ENCODE measurements at regions not wholly inside any gene's neighbourhood (a gene's known extent, or its start where the extent isn't known, plus 50 kb on each side); places are given as distances from the start of the nearest gene placed in this dataset.
"Not testable (repeated sequence)": the region's sequence is repeated elsewhere in the genome, so short reads cannot be mapped to it uniquely, and the experiment has no call there.

DNA sequence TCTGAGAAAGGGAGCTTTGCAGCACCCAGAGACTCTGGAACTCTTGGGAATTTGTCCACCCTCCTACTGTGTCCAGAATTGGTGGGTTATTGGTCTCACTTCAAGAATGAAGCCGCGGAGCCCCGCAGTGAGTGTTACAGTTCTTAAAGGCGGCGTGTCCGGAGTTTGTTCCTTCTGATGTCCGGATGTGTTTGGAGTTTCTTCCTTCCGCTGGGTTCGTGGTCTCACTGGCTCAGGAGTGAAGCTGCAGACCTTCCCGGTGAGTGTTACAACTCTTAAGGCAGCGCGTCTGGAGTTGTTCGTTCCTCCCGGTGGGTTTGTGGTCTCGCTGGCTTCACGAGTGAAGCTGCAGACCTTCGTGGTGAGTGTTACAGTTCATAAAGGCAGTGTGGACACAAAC, 824.7 kb downstream of the LRRTM4 start:
- not testable (repeated sequence) for H3K4me3 ChIP-seq (ENCODE audit: insufficient read depth, low read depth, low read length); H3K36me3 ChIP-seq (replicated peaks; ENCODE audit: control insufficient read depth, insufficient read depth, low read length)

DNA sequence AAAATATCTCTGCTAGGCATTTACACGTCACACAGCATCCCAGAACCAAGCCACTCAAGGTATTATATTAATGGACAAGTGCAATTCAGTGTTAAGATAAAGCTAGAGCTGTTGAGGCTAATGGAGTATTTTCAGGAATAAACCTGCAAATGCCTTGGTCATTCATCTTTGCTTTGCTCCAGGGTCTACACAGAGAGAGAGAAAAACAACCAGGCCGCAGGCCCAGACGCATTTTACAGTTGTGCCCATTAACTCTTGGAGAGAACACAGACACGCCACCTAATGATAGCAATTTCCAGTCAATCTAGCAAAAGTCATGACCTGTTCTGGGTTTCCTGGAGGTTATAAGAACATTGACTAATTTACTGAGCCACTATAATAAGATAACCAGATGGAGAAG, 829.3 kb downstream of the LRRTM4 start:
- DNase-seq, result no peak
- Histone ChIP-seq H3K27me3 (ENCODE audit: control insufficient read depth, insufficient read depth, low read length) (no peaks in the 10 kb centered on the region), H3K36me3 (replicated peaks; ENCODE audit: control insufficient read depth, insufficient read depth, low read length) (no peaks in the 10 kb centered on the region), H3K4me3 (ENCODE audit: insufficient read depth, low read depth, low read length) (no peak overlapping the region)

More for the DNA sequence above, 824.7 kb downstream of the LRRTM4 start:
- not testable (repeated sequence) for DNase-seq; H3K27me3 ChIP-seq (ENCODE audit: control insufficient read depth, insufficient read depth, low read length)

DNA sequence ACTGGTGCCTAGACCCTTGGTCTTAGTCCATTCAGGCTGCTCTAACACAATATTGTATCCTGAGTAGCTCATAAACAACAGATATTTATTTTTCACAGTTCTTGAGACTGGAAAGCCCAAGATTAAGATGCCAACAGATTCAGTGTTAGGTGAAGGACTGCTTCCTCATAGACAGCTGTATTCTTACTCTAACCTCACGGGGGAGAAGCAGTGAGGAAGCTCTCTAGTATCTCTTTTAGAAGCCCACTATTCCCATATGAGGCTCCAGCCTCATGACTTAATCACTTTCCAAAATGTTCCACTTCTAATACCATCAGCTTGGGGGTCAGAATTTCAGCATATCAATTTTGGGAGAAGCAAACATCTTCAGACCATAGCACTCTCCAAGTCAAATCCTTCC, 833.4 kb downstream of the LRRTM4 start:
- no peaks in the 10 kb centered on the region for H3K36me3 ChIP-seq (replicated peaks; ENCODE audit: control insufficient read depth, insufficient read depth, low read length)
- DNase-seq, result no peak

GRCh38 chr2:76687923-76688322, 834.3 kb downstream of the LRRTM4 start:
- no peaks in the 10 kb centered on the region for H3K27me3 ChIP-seq (ENCODE audit: control insufficient read depth, insufficient read depth, low read length)
- H3K4me3 ChIP-seq (ENCODE audit: insufficient read depth, low read depth, low read length), result no peak overlapping the region
- no peak for DNase-seq
- no peaks in the 10 kb centered on the region for H3K36me3 ChIP-seq (replicated peaks; ENCODE audit: control insufficient read depth, insufficient read depth, low read length)

More for the DNA sequence above, 833.4 kb downstream of the LRRTM4 start:
- no peaks in the 10 kb centered on the region for H3K27me3 ChIP-seq (ENCODE audit: control insufficient read depth, insufficient read depth, low read length)
- no peak overlapping the region for H3K4me3 ChIP-seq (ENCODE audit: insufficient read depth, low read depth, low read length)

DNA sequence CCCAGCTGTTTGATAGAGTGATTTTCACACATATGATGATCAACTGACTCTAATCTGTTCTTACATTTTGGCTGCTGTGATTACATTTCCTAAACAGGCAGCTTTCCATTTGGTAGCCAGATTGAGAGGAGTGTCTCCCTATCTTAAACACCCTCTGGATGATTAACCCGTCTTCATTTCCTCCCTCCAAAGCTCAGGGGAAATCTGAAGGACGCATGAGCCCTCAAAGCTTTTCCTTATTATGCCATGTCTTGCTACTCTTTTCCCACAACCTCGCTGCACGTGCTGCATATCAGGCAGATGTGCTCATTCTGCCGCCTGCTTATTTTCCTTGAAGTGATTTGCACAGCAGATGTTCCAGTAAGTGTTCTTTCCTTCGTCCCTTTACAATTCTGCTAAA, 837.4 kb downstream of the LRRTM4 start:
- H3K36me3 ChIP-seq (replicated peaks; ENCODE audit: control insufficient read depth, insufficient read depth, low read length), result no peaks in the 10 kb centered on the region
- no peaks in the 10 kb centered on the region for H3K27me3 ChIP-seq (ENCODE audit: control insufficient read depth, insufficient read depth, low read length)
- H3K4me3 ChIP-seq (ENCODE audit: insufficient read depth, low read depth, low read length), result no peak overlapping the region
- DNase-seq, result no peak

DNA sequence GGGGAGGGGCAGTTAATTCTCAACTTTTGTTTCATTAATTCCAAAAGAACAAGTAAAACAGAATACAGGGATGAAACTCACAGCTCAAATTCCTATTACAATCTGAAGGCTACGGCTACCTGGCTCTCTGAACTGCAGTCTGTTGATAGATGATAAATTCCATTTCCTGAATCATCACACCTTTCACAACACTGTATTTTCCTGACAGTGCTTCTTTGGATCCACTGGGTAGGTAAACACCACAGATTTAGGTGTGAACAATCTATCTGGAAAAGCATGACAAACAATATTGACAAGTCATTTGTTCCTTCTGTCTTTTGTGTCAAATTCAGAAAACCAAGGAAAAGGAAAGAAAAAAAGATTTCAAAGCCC, 843.2 kb downstream of the LRRTM4 start:
- Histone ChIP-seq H3K27me3 (ENCODE audit: control insufficient read depth, insufficient read depth, low read length) (no peaks in the 10 kb centered on the region), H3K4me3 (ENCODE audit: insufficient read depth, low read depth, low read length) (no peak overlapping the region), H3K36me3 (replicated peaks; ENCODE audit: control insufficient read depth, insufficient read depth, low read length) (no peaks in the 10 kb centered on the region)
- no peak for DNase-seq

DNA sequence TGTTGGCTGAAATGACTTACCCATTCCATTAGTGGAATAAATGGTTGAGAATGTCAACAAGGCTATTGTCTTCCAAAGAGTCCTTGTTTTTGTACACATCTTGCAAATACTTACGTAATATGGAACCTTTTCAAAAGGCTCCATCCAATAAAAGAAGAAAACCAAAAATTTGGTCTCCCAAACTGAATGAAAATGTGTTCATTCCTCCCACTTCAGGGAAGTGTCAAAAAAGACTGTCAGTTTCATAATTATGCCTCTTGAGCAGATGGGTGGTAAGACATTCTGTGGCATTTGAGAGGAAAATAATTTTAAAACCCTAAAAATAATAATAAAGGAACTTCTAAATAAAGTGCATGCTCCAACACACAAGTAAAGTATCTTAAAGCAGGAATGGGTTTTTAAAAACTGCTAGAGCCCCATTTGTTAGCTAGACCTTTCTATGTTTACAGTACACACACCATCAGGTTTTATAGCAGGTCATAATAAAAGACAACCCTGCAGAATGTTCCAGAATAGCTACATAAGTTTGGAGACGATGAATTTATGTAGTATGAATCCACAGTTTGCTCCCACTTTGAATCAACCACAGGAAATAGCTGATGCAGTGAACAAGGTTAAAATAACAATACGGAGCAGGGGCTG, 843.7 kb downstream of the LRRTM4 start:
- H3K4me3 ChIP-seq (ENCODE audit: insufficient read depth, low read depth, low read length), result no peak overlapping the region
- DNase-seq, result no peak
- H3K36me3 ChIP-seq (replicated peaks; ENCODE audit: control insufficient read depth, insufficient read depth, low read length), result no peaks in the 10 kb centered on the region
- H3K27me3 ChIP-seq (ENCODE audit: control insufficient read depth, insufficient read depth, low read length), result no peaks in the 10 kb centered on the region

GRCh38 chr2:76675212-76675611, 847.0 kb downstream of the LRRTM4 start:
- no peaks in the 10 kb centered on the region for H3K36me3 ChIP-seq (replicated peaks; ENCODE audit: control insufficient read depth, insufficient read depth, low read length)
- no peaks in the 10 kb centered on the region for H3K27me3 ChIP-seq (ENCODE audit: control insufficient read depth, insufficient read depth, low read length)
- no peak overlapping the region for H3K4me3 ChIP-seq (ENCODE audit: insufficient read depth, low read depth, low read length)
- DNase-seq, result no peak

DNA sequence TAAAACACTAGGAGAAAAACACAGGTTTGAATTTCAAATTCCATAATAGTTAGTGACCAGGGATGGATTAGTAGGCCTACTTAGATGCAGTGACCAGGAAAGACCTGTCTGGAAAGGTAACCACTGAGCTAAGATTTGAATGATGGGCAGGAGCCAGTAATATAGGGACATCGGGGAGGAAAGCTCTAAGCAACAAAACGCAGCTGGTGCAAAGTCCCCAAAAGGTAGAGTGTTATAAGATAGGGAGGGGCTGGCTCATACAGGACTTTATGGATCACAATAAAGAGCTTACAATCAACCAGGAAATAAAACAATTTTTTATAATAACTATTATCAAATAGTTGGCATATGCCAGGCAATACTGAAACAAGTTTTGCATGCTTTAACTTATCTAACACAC, 849.4 kb downstream of the LRRTM4 start:
- Histone ChIP-seq H3K27me3 (ENCODE audit: control insufficient read depth, insufficient read depth, low read length) (no peaks in the 10 kb centered on the region), H3K36me3 (replicated peaks; ENCODE audit: control insufficient read depth, insufficient read depth, low read length) (no peaks in the 10 kb centered on the region), H3K4me3 (ENCODE audit: insufficient read depth, low read depth, low read length) (no peak overlapping the region)
- DNase-seq, result no peak

- Histone ChIP-seq H3K4me3 (ENCODE audit: insufficient read depth, low read depth, low read length) (no peak overlapping the region), H3K27me3 (ENCODE audit: control insufficient read depth, insufficient read depth, low read length) (no peaks in the 10 kb centered on the region), H3K36me3 (replicated peaks; ENCODE audit: control insufficient read depth, insufficient read depth, low read length) (no peaks in the 10 kb centered on the region)
- DNase-seq, result no peak
These were observed 852.2 kb downstream of the LRRTM4 start for GRCh38 chr2:76669966-76670465.

GRCh38 chr2:76668279-76668678, 853.9 kb downstream of the LRRTM4 start:
- no peak overlapping the region for H3K4me3 ChIP-seq (ENCODE audit: insufficient read depth, low read depth, low read length)
- no peaks in the 10 kb centered on the region for H3K27me3 ChIP-seq (ENCODE audit: control insufficient read depth, insufficient read depth, low read length)
- no peak for DNase-seq
- H3K36me3 ChIP-seq (replicated peaks; ENCODE audit: control insufficient read depth, insufficient read depth, low read length), result no peaks in the 10 kb centered on the region

DNA sequence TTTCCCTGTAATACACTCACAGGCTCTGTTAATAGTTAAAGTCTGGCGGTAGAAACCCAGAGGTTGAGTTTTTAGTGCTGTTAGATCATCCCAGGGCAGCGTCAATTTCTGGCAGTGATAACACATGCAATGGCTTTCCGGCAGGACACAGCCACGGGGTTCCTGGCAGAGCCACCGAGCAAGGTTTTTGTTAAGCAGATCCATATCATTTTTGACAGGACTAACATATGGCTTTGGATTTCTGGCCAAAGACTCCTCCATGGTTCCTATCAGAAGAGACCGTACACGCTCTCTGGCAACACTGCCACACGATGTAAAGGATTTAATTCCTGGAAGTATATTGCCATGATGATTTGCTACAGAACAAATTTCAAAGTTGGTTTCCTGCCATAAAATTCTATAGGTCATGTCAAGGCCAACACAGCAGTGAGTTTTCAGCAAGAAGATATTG, 854.3 kb downstream of the LRRTM4 start:
- H3K27me3 ChIP-seq (ENCODE audit: control insufficient read depth, insufficient read depth, low read length), result no peaks in the 10 kb centered on the region
- DNase-seq, result no peak

DNA sequence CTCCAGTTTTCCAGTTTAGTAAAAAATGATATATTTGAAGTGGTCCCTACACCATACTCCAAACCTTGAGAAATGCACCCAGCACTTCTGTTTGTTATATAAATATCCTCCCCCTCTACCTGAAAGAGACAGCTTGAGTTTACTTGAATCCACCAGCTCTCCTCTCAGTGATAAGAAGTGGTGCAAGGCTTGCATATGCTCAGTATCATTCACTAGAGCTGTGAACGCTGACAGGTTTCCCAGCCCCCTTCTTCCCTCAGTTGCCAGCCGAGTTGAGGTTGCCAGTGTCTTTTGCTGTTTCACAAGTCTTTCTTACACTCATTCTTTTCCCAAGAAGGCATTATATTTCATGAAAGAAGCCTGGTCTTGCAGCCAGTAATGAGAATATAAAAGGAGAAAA, 880.0 kb downstream of the LRRTM4 start:
- H3K4me3 ChIP-seq (ENCODE audit: insufficient read depth, low read depth, low read length), result no peak overlapping the region
- H3K36me3 ChIP-seq (replicated peaks; ENCODE audit: control insufficient read depth, insufficient read depth, low read length), result no peaks in the 10 kb centered on the region
- H3K27me3 ChIP-seq (ENCODE audit: control insufficient read depth, insufficient read depth, low read length), result no peaks in the 10 kb centered on the region
- DNase-seq, result peak; percentile 23

More for the DNA sequence above, 854.3 kb downstream of the LRRTM4 start:
- Histone ChIP-seq H3K36me3 (replicated peaks; ENCODE audit: control insufficient read depth, insufficient read depth, low read length) (no peaks in the 10 kb centered on the region), H3K4me3 (ENCODE audit: insufficient read depth, low read depth, low read length) (no peak overlapping the region)

DNA sequence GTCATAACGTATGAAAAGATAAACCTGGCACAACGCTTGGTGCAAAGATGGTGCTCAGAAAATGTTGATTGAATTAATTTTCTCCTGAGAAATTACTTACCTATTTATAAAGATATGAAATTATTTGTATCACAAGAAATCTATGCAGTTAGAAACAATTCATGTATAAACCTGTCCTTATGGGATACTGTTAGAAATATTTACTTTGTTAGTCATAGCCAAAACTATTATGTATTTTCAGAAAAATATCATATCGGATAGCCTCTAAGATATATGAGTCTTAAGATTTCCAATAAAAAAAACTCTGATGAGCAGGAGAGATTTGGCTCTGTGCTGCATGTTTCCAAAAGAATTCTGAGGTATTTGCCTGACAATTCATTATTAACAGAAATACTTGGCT, 880.7 kb downstream of the LRRTM4 start:
- DNase-seq, result no peak
- Histone ChIP-seq H3K36me3 (replicated peaks; ENCODE audit: control insufficient read depth, insufficient read depth, low read length) (no peaks in the 10 kb centered on the region), H3K4me3 (ENCODE audit: insufficient read depth, low read depth, low read length) (no peak overlapping the region)

GRCh38 chr2:76640905-76641304, 881.3 kb downstream of the LRRTM4 start:
- H3K36me3 ChIP-seq (replicated peaks; ENCODE audit: control insufficient read depth, insufficient read depth, low read length), result no peaks in the 10 kb centered on the region
- H3K27me3 ChIP-seq (ENCODE audit: control insufficient read depth, insufficient read depth, low read length), result no peaks in the 10 kb centered on the region
- H3K4me3 ChIP-seq (ENCODE audit: insufficient read depth, low read depth, low read length), result no peak overlapping the region
- no peak for DNase-seq

More for the DNA sequence above, 880.7 kb downstream of the LRRTM4 start:
- H3K27me3 ChIP-seq (ENCODE audit: control insufficient read depth, insufficient read depth, low read length), result no peaks in the 10 kb centered on the region
